ENCODE measurements at regions not wholly inside any gene's neighbourhood (a gene's known extent, or its start where the extent isn't known, plus 50 kb on each side); places are given as distances from the start of the nearest gene placed in this dataset.
"Not testable (repeated sequence)": the region's sequence is repeated elsewhere in the genome, so short reads cannot be mapped to it uniquely, and the experiment has no call there.

DNA sequence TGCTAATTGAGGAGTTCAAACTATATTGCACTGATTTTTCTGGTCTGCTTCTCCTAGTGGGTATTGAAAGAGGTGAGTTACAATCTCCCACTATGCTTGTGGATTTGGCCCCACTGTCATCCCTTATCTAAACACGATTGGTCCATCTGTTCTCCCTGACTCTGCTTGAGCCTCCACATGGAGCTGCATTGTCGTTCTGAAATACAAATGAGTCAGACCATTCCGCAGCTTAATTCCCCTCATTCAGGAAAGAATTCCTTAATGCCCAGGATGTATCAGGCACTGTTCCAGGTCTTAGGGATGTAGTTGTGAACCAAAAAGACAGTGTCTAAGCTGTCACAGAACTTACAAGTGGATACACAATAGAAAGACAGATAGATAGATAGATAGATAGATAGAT, 461.9 kb downstream of the QKI start:
- Mint-ChIP-seq H3K27ac (no peak overlapping the region), H3K9me3 (no peaks in the 10 kb centered on the region), H3K4me1 (ENCODE audit: low read depth) (no peaks in the 10 kb centered on the region), H3K4me3 (no peak overlapping the region), H3K36me3 (ENCODE audit: low read depth) (no peaks in the 10 kb centered on the region), H3K27me3 (ENCODE audit: insufficient read depth) (peaks cover 2% of the 10 kb centered on the region)
- DNase-seq (ENCODE audit: low spot score) = no peak
- intact Hi-C loops (cut with micrococcal nuclease) = no loop called here

- H3K27ac Mint-ChIP-seq = no peak overlapping the region
- no peaks in the 10 kb centered on the region for H3K4me1 Mint-ChIP-seq (ENCODE audit: low read depth)
- no peak for DNase-seq (ENCODE audit: low spot score)
- H3K27me3 Mint-ChIP-seq (ENCODE audit: insufficient read depth) = peaks cover 2% of the 10 kb centered on the region
- H3K9me3 Mint-ChIP-seq = no peaks in the 10 kb centered on the region
- intact Hi-C loops (cut with micrococcal nuclease) = no loop called here
- no peaks in the 10 kb centered on the region for H3K36me3 Mint-ChIP-seq (ENCODE audit: low read depth)
- no peak overlapping the region for H3K4me3 Mint-ChIP-seq
Measured at GRCh38 chr6:163874784-163875183, 460.3 kb downstream of the QKI start.

DNA sequence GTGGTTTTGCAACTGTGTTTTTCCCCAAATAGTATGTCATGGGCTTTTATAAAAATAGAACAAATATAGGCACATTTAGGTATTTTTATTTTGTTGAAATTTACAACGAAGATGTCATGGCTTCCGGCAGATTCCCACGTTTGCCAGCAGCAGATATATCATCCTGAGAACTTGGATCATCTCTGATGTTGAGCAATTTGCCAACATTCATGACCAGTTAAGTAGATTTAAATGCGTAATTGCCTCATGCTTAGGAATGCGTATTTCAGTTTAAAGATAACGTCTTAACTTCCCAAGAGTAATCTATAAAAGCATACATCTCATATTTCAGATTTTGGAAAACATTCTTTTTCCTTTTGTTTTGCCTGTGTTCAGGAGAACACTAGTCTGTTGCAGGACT, 457.8 kb downstream of the QKI start:
- peaks cover 2% of the 10 kb centered on the region for H3K27me3 Mint-ChIP-seq (ENCODE audit: insufficient read depth)
- H3K27ac Mint-ChIP-seq = no peak overlapping the region
- H3K36me3 Mint-ChIP-seq (ENCODE audit: low read depth) = no peaks in the 10 kb centered on the region
- no peak for DNase-seq (ENCODE audit: low spot score)
- H3K4me3 Mint-ChIP-seq = no peak overlapping the region
- intact Hi-C loops (cut with micrococcal nuclease) = no loop called here
- no peaks in the 10 kb centered on the region for H3K4me1 Mint-ChIP-seq (ENCODE audit: low read depth)
- H3K9me3 Mint-ChIP-seq = no peaks in the 10 kb centered on the region

- Mint-ChIP-seq H3K27me3 (ENCODE audit: insufficient read depth) (peaks cover 2% of the 10 kb centered on the region), H3K4me1 (ENCODE audit: low read depth) (no peaks in the 10 kb centered on the region), H3K27ac (no peak overlapping the region), H3K36me3 (ENCODE audit: low read depth) (no peaks in the 10 kb centered on the region), H3K4me3 (no peak overlapping the region), H3K9me3 (no peaks in the 10 kb centered on the region)
- intact Hi-C loops (cut with micrococcal nuclease) = no loop called here
- no peak for DNase-seq (ENCODE audit: low spot score)
Measured at GRCh38 chr6:163871616-163872015, 457.1 kb downstream of the QKI start.

DNA sequence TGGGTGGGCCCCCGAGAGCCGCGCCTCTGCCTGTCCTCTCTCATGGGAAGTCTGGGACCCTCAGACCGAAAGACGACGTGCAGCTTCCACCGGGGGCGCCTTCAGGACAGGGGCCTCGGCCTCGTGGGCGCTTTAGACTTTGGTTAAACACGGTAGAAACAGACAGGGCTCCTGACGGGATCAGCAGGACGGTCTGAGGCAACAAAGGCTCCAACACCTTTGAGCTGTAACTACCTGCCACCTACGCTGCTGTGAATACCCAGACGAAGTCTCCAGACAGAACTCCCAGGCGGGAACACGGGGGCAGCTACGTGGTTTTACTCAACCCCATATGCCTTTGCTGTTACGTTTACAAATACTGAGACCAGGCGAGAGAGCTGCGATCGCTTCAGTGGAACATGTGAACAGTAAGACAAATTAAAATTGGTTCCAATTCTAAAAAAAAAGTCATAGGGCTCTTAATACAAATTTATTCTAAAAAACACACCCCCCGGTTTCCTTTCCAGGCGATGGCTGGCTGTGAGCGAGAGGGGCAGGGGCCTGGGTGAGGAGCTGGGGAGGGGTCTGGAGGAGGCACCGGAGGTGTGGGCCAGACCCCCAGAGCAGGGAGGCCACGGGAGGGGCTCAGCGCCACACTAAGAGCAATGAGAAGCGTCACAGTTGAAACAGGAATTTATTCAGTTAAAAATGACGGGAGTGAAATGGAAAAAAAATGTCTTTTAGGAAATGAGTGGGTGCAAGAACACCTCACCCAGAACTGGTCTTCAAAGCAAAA, 453.2 kb downstream of the QKI start:
- H3K27me3 Mint-ChIP-seq (ENCODE audit: insufficient read depth) = no peaks in the 10 kb centered on the region
- H3K4me1 Mint-ChIP-seq (ENCODE audit: low read depth) = no peaks in the 10 kb centered on the region
- intact Hi-C loops (cut with micrococcal nuclease) = no loop called here

DNA sequence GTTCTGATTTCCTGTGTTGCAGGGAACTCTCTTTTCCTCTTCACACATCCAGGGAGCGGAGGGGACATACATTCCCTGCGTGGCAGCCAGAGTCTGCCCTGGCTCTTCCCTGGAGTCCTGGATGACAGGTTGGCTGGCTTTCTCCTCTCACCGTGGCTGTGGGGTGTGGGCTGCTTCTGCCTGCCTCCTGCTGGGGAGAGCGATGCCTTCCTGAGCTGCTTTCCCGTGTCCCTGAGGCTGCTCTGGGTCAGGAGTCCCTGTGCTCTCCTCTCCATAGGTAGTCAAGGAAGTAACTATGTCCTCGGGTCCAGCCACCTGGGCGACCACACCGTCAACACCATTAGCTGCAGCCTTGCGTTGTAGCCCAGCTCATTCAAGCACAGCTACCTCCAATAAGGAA, 451.7 kb downstream of the QKI start:
- Mint-ChIP-seq H3K27me3 (ENCODE audit: insufficient read depth) (peaks cover 6% of the 10 kb centered on the region), H3K9me3 (no peaks in the 10 kb centered on the region), H3K4me3 (no peak overlapping the region), H3K27ac (no peak overlapping the region), H3K36me3 (ENCODE audit: low read depth) (no peaks in the 10 kb centered on the region), H3K4me1 (ENCODE audit: low read depth) (no peaks in the 10 kb centered on the region)
- intact Hi-C loops (cut with micrococcal nuclease) = no loop called here
- no peak for DNase-seq (ENCODE audit: low spot score)

More for the DNA sequence above, 453.2 kb downstream of the QKI start:
- Mint-ChIP-seq H3K4me3 (no peak overlapping the region), H3K9me3 (no peaks in the 10 kb centered on the region), H3K36me3 (ENCODE audit: low read depth) (no peaks in the 10 kb centered on the region), H3K27ac (no peak overlapping the region)
- DNase-seq (ENCODE audit: low spot score) = no peak

DNA sequence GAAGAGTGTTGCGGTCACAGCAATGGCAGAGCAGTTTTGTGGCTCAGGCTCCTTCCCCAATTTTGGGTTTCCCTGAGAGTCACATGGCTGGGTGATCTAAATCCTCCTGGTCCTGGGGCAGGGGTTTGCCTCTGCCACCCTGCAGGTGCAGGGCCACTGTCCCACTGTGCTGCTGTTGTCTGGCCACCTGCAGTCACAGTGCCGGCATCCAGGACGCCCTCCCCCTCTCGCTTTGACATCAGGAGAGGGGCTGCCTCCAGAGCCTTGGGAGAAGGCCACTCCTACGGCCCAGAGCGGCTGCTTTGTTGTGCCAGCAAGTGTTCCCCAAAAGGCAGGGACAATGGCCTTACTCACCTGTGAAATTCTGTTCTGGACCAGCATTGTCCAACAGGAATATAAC, 449.0 kb downstream of the QKI start:
- H3K4me1 Mint-ChIP-seq (ENCODE audit: low read depth) = no peaks in the 10 kb centered on the region
- no peaks in the 10 kb centered on the region for H3K36me3 Mint-ChIP-seq (ENCODE audit: low read depth)
- H3K4me3 Mint-ChIP-seq = no peak overlapping the region
- no peaks in the 10 kb centered on the region for H3K9me3 Mint-ChIP-seq
- H3K27ac Mint-ChIP-seq = no peak overlapping the region
- intact Hi-C loops (cut with micrococcal nuclease) = no loop called here
- peaks cover 16% of the 10 kb centered on the region for H3K27me3 Mint-ChIP-seq (ENCODE audit: insufficient read depth)
- no peak for DNase-seq (ENCODE audit: low spot score)

DNA sequence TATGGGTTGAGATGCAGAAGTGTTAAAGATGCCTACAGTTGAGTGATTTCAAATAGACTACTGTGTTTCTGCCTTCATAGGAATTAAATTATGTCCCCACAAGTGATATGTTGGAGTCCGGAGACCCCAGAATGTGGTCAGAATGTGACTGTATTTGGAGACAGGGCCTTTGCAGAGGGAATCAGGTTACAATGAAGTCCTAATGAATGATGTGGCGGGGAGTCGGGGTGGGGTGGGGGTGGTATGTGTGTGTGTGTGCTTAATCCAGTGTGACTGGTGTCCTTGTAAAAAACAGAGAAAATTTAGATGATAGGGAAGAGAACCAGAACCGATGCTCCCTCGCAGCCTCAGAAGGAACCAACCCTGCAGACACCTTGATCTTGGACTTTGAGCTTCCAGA, 448.2 kb downstream of the QKI start:
- Mint-ChIP-seq H3K27ac (no peak overlapping the region), H3K9me3 (no peaks in the 10 kb centered on the region), H3K36me3 (ENCODE audit: low read depth) (no peaks in the 10 kb centered on the region), H3K4me3 (no peak overlapping the region), H3K4me1 (ENCODE audit: low read depth) (no peaks in the 10 kb centered on the region), H3K27me3 (ENCODE audit: insufficient read depth) (peaks cover 16% of the 10 kb centered on the region)
- no peak for DNase-seq (ENCODE audit: low spot score)
- intact Hi-C loops (cut with micrococcal nuclease) = no loop called here

- intact Hi-C loops (cut with micrococcal nuclease) = no loop called here
- Mint-ChIP-seq H3K4me3 (no peak overlapping the region), H3K9me3 (no peaks in the 10 kb centered on the region), H3K27me3 (ENCODE audit: insufficient read depth) (peaks cover 16% of the 10 kb centered on the region), H3K27ac (no peak overlapping the region), H3K4me1 (ENCODE audit: low read depth) (no peaks in the 10 kb centered on the region), H3K36me3 (ENCODE audit: low read depth) (no peaks in the 10 kb centered on the region)
- DNase-seq (ENCODE audit: low spot score) = no peak
Measured at GRCh38 chr6:163861627-163862026, 447.1 kb downstream of the QKI start.

DNA sequence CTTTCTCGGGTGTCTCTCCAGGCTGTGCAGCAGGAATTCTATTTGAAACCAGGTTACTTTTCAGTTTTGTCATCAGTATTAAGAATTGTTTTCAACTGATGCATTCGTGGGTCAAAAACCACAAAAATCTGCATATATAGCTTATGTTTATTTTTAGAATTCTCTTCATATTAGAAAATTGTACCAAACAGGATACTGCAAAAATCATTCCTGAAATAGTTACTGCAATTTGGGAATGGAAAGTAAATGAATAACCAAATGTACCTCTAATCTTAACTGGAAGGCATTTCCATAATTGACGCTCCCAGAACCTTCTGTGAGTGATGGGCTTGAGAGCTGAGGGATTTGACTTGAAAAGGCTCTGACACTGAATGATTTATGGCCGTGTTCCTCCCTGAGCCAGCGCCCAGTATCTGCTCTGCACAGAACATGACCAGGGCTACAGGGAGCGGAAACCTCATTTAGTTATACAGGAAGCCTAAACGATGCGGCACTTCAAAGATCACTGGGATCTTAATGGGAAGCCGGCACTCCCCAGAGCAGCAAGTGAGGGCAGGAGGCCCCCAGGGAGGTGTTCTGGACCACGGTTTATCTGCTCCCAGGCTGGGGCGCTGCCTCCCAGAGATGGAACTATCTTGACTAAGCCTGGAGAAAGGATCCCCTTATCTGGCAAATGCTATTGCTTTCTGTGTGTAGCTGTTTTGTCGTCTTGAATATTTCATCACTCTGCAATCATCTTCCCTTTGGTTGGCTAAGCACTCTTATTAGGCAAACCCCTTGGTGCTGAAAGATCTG, 446.0 kb downstream of the QKI start:
- H3K27me3 Mint-ChIP-seq (ENCODE audit: insufficient read depth) = peaks cover 16% of the 10 kb centered on the region
- H3K4me1 Mint-ChIP-seq (ENCODE audit: low read depth) = no peaks in the 10 kb centered on the region
- no peaks in the 10 kb centered on the region for H3K36me3 Mint-ChIP-seq (ENCODE audit: low read depth)
- H3K4me3 Mint-ChIP-seq = no peak overlapping the region
- DNase-seq (ENCODE audit: low spot score) = no peak
- intact Hi-C loops (cut with micrococcal nuclease) = no loop called here
- H3K9me3 Mint-ChIP-seq = no peaks in the 10 kb centered on the region
- H3K27ac Mint-ChIP-seq = no peak overlapping the region

DNA sequence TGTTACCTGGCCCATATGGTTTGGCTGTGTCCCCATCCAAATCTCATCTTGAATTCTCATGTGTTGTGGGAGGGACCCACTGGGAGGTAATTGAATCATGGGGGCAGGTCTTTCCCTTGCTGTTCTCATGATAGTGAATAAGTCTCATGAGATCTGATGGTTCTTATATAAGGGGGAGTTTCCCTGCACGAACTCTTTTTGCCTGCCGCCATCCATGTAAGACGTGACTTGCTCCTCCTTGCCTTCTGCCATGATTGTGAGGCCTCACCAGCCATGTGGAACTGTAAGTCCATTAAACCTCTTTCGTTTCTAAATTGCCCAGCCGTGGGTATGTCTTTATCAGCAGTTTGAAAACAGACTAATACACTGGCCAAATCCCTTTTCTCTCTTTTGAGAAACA, 444.4 kb downstream of the QKI start:
- H3K36me3 Mint-ChIP-seq (ENCODE audit: low read depth); H3K27ac Mint-ChIP-seq: not testable (repeated sequence)
- peaks cover 16% of the 10 kb centered on the region for H3K27me3 Mint-ChIP-seq (ENCODE audit: insufficient read depth)

GRCh38 chr6:163857421-163857820, 442.9 kb downstream of the QKI start:
- intact Hi-C loops (cut with micrococcal nuclease) = no loop called here
- peaks cover 16% of the 10 kb centered on the region for H3K27me3 Mint-ChIP-seq (ENCODE audit: insufficient read depth)
- DNase-seq (ENCODE audit: low spot score) = no peak
- H3K9me3 Mint-ChIP-seq = no peaks in the 10 kb centered on the region
- no peak overlapping the region for H3K4me3 Mint-ChIP-seq
- no peaks in the 10 kb centered on the region for H3K4me1 Mint-ChIP-seq (ENCODE audit: low read depth)
- H3K36me3 Mint-ChIP-seq (ENCODE audit: low read depth) = no peaks in the 10 kb centered on the region
- no peak overlapping the region for H3K27ac Mint-ChIP-seq

More for the DNA sequence above, 444.4 kb downstream of the QKI start:
- H3K9me3 Mint-ChIP-seq; H3K4me1 Mint-ChIP-seq (ENCODE audit: low read depth); DNase-seq (ENCODE audit: low spot score); intact Hi-C loops (cut with micrococcal nuclease); H3K4me3 Mint-ChIP-seq: not testable (repeated sequence)

GRCh38 chr6:163850874-163851273, 436.4 kb downstream of the QKI start:
- no peaks in the 10 kb centered on the region for H3K36me3 Mint-ChIP-seq (ENCODE audit: low read depth)
- H3K4me1 Mint-ChIP-seq (ENCODE audit: low read depth) = no peaks in the 10 kb centered on the region
- no peaks in the 10 kb centered on the region for H3K27me3 Mint-ChIP-seq (ENCODE audit: insufficient read depth)
- intact Hi-C loops (cut with micrococcal nuclease) = no loop called here
- peaks cover 12% of the 10 kb centered on the region for H3K9me3 Mint-ChIP-seq
- no peak for DNase-seq (ENCODE audit: low spot score)
- no peak overlapping the region for H3K27ac Mint-ChIP-seq
- H3K4me3 Mint-ChIP-seq = no peak overlapping the region
